Nucleus accumbens (tissue), 56 donors: ENCODE measurements at regions not wholly inside any gene's neighbourhood (a gene's known extent, or its start where the extent isn't known, plus 50 kb on each side); places are given as distances from the start of the nearest gene placed in this dataset.

ENCODE experiments used
- DNase-seq, 56 donors: peaks; one replicate each; lab custom pipeline; 2025; lab: John Stamatoyannopoulos, UW

GRCh38 chr12:29081101-29081500, 68.0 kb upstream of the FAR2 start:
- DNase-seq: no peak

DNA sequence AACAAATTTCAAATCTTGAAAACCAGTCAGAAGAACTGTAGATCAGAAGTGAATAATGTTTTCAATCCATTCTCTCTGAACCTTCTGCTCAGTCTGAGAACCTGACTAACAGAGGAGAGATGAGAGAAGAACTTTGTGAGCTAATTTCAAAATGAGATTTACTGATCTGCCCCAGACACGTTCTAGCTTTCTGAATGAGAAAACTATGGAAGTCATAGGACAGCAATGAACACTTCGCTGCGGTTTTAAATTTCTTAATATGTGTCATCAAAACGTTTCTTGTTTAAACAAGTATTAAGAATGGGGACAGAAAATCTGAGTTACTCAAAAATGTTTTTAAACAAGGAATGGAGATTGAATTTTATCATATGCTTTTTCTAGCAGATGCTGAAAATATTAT, 66.6 kb upstream of the FAR2 start:
- DNase-seq: no peak

DNA sequence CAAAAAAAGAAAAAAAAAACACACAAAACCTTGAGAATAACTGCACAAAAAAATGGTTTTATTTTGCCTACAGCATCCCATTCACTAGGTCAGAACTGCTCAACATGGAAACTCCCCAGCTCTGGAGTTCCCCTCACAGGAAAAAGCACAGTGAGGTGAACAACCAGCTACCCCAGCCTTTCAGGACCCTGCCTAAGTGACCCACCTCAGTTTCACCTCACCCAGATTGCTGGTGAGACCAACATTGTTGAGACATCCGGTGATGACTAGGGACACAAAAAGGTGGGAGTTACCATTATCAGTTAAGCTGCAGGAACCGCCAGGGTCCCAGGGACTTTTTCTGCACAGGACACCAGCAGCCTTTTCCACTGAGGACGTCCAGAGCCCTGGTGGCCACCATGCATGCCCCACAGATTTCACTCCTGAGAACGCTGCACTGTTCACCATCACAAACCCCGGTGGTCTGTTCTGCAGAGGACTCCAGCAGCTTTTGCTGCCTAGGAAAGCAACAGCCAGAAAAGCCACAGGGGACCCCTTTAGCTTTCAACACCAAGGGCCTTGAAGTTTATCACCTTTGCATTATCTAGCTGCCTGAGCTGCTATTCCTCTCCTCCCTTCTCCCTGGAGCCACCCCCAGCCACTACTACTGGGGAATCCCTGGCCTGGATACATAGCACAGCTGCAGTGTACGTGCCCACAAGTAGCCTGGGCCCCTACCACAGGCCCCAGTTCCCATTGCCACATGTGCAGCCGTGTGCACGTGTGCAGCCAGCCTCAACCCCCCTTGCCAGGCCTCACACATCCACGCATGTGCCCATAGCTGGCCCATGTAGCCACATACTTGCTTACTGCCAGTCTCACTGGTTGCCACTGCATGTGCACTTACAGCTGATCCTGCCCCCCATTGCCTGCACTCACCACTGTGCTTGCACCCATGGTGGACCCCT, 62.5 kb upstream of the FAR2 start:
- no peak for DNase-seq

DNA sequence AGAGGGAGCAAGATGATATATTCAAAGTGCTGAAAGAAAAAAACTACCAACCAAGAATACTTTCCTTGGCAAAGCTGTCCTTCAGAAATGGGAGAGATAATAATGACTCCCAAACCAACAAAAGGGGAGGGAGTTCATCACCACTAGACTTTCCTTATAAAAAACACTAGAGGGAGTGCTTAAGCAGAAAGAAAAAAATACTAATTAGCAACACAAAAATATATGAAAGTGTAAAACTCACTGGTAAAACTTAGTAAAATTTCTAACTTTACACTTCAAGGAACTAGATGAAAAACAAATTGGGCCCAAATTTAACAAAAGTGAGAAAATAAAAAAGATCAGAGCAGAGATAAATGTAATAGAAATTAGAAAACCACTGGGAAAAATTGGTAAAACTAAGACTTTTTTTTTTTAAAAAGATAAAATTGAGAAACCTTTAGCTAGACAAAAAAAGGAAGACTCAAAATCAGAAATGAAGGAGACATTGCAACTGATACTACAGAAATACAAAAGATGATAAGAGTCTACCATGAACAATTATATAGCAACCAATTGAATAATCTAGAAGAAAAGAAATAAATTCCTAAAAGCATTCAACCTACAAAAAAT, 60.4 kb upstream of the FAR2 start:
- no peak for DNase-seq
